Thyroid gland (tissue), 4 donors: ENCODE measurements at regions not wholly inside any gene's neighbourhood (a gene's known extent, or its start where the extent isn't known, plus 50 kb on each side); places are given as distances from the start of the nearest gene placed in this dataset.

Experiments used
- POLR2A ChIP-seq, 2 donors: fragments of 450-650 bp; IDR thresholded peaks; one replicate each; pipeline ENCODE4 v1.6.1; 2017; ENCODE audit warnings: antibody characterized with exemption in 2 of 2, mild to moderate bottlenecking in 2 of 2, moderate library complexity in 1 of 2
- TF ChIP-seq, protein P1 (sequence below), 6 experiments: fragments of 200-600 bp in 3 of 6; fragments of 450-650 bp in 3 of 6; sonication (generic) in 3 of 6; IDR thresholded peaks; one replicate each; pipeline ENCODE4 v1.5.1; 2016 to 2019; ENCODE audit warnings: antibody characterized with exemption in 6 of 6, mild to moderate bottlenecking in 2 of 6, inconsistent platforms in 1 of 6, moderate library complexity in 1 of 6

DNA sequence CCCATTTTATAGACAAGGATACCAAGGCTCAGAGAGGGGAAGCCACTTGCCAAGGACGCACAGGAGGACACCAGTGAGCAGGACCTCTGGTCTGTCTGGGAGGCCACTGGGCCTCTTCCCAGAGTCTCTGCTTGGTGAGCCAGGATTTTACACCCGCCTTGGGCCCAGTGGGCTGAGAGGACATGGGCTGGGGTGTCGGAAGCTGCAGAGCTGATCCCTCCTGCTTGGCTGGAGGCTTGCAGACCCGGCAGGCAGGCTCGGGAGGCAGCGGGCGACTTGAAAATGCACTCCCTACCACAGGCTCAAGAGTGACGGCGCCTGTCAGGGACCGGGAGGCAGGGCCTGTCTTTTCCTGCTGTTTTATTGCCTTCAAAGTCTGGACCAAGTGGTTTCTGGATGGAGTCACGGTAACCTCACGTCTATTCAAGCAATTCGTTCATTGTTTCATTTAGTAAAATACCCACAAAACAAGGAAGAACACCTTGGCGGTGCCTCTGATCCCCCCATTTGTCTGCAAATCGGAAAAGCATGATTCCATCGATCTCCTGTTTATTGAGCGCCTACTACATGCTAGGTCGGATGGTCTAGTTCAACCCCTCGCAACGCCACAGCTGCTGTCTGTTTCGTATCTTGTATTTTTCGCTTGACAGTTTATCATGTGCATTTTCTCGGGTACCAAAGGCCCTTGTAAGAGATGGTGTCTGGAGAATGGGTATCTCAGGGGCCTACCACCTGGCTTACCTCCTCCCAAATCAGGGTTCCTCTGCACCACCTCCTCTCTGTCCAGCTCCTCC, 108.1 kb upstream of the IER5L start:
- TF ChIP-seq POLR2A (IDR thresholded peaks at IDR 0.05) = no peak
- TF ChIP-seq, protein P1, sequence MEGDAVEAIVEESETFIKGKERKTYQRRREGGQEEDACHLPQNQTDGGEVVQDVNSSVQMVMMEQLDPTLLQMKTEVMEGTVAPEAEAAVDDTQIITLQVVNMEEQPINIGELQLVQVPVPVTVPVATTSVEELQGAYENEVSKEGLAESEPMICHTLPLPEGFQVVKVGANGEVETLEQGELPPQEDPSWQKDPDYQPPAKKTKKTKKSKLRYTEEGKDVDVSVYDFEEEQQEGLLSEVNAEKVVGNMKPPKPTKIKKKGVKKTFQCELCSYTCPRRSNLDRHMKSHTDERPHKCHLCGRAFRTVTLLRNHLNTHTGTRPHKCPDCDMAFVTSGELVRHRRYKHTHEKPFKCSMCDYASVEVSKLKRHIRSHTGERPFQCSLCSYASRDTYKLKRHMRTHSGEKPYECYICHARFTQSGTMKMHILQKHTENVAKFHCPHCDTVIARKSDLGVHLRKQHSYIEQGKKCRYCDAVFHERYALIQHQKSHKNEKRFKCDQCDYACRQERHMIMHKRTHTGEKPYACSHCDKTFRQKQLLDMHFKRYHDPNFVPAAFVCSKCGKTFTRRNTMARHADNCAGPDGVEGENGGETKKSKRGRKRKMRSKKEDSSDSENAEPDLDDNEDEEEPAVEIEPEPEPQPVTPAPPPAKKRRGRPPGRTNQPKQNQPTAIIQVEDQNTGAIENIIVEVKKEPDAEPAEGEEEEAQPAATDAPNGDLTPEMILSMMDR (IDR thresholded peaks at IDR 0.05) = no peak
